Neural cell (in vitro differentiated cells): ENCODE measurements at regions not wholly inside any gene's neighbourhood (a gene's known extent, or its start where the extent isn't known, plus 50 kb on each side); places are given as distances from the start of the nearest gene placed in this dataset.

Source experiments
- H2AFZ ChIP-seq: fragments of 200-600, 300-800 bp; sonication (generic), shearing (Covaris generic); 2 replicates; pipeline ENCODE4 v1.6.0; 2014; ENCODE audit warnings: low read depth, mild to moderate bottlenecking, antibody characterized with exemption, low read length, moderate library complexity
- H3F3A ChIP-seq: fragments of 200-600 bp; shearing (Covaris generic); 2 replicates; pipeline ENCODE4 v1.6.1; 2016; ENCODE audit warnings: mild to moderate bottlenecking, moderate library complexity, mixed read lengths, antibody characterized with exemption, low read length; ENCODE audit not compliant: insufficient read depth, poor library complexity, severe bottlenecking
- H3K27ac ChIP-seq: fragments of 200-600, 300-800 bp; sonication (generic), shearing (Covaris generic); 2 replicates; pipeline ENCODE4 v1.5.1; 2014; ENCODE audit warnings: mild to moderate bottlenecking, low read length, moderate library complexity
- H3K27me3 ChIP-seq: fragments of 300-800, 200-600 bp; sonication (generic), shearing (Covaris generic); 2 replicates; pipeline ENCODE4 v1.6.0; 2014; ENCODE audit warnings: mild to moderate bottlenecking, low read depth, low read length, moderate library complexity; ENCODE audit not compliant: insufficient read depth
- H3K36me3 ChIP-seq: fragments of 300-800, 200-600 bp; sonication (generic), shearing (Covaris generic); 2 replicates; pipeline ENCODE4 v1.5.1; 2014; ENCODE audit warnings: mild to moderate bottlenecking, antibody characterized with exemption, low read length, moderate library complexity; ENCODE audit not compliant: insufficient read depth
- H3K4me2 ChIP-seq: fragments of 300-800, 200-600 bp; sonication (generic), shearing (Covaris generic); 2 replicates; pipeline ENCODE4 v1.6.0; 2014; ENCODE audit warnings: mild to moderate bottlenecking, low read length
- H3K4me3 ChIP-seq: fragments of 300-800, 200-600 bp; sonication (generic), shearing (Covaris generic); 2 replicates; pipeline ENCODE4 v1.5.1; 2014; ENCODE audit warnings: mild to moderate bottlenecking, low read length, moderate library complexity
- H3K79me2 ChIP-seq: fragments of 200-600 bp; shearing (Covaris generic); replicated peaks from 2 replicates; pipeline ENCODE4 v1.6.0; 2014; ENCODE audit warnings: mild to moderate bottlenecking, low read length, moderate library complexity; ENCODE audit not compliant: insufficient read depth
- H3K9ac ChIP-seq: fragments of 300-800, 200-600 bp; sonication (generic), shearing (Covaris generic); 2 replicates; pipeline ENCODE4 v1.6.1; 2016; ENCODE audit warnings: mild to moderate bottlenecking, low read length, mixed read lengths
- H3K9me2 ChIP-seq: fragments of 200-600 bp; shearing (Covaris generic); 2 replicates; pipeline ENCODE4 v1.6.1; 2016; ENCODE audit warnings: mild to moderate bottlenecking, low read length, mixed read lengths; ENCODE audit not compliant: insufficient read depth
- H3K9me3 ChIP-seq: fragments of 200-600, 300-800 bp; sonication (generic), shearing (Covaris generic); 2 replicates; pipeline ENCODE4 v1.6.1; 2016; ENCODE audit warnings: mild to moderate bottlenecking, mixed run types, low read length, moderate library complexity, mixed read lengths
- H4K20me1 ChIP-seq: fragments of 200-600 bp; shearing (Covaris generic); 2 replicates; pipeline ENCODE4 v1.6.1; 2016; ENCODE audit warnings: mild to moderate bottlenecking, mixed run types; ENCODE audit not compliant: insufficient read depth
- CTCF ChIP-seq: fragments of 450-650 bp; IDR thresholded peaks from 2 replicates; pipeline ENCODE4 v1.5.1; 2014; ENCODE audit warnings: antibody characterized with exemption, mild to moderate bottlenecking, moderate library complexity; ENCODE audit not compliant: poor library complexity, severe bottlenecking
- EP300 ChIP-seq: fragments of 450-650 bp; conservative IDR thresholded peaks from 2 replicates; pipeline ENCODE4 v1.6.1; 2014; ENCODE audit warnings: antibody characterized with exemption, mild to moderate bottlenecking, moderate library complexity; ENCODE audit not compliant: poor library complexity, severe bottlenecking
- EZH2 ChIP-seq: fragments of 200-600, 300-800 bp; shearing (Covaris generic), sonication (generic); IDR thresholded peaks from 2 replicates; pipeline ENCODE4 v1.6.1; 2014; ENCODE audit warnings: antibody characterized with exemption, low read length, borderline replicate concordance, mild to moderate bottlenecking; ENCODE audit not compliant: insufficient read depth, poor library complexity, severe bottlenecking
- MXI1 ChIP-seq: fragments of 450-650 bp; conservative IDR thresholded peaks from 2 replicates; pipeline ENCODE4 v1.6.1; 2014; ENCODE audit warnings: antibody characterized with exemption, mild to moderate bottlenecking; ENCODE audit not compliant: poor library complexity, severe bottlenecking
- POLR2AphosphoS5 ChIP-seq: IDR thresholded peaks from 2 replicates; pipeline ENCODE4 v1.6.1; 2012
- RAD21 ChIP-seq: fragments of 450-650 bp; conservative IDR thresholded peaks from 2 replicates; pipeline ENCODE4 v1.6.1; 2014; ENCODE audit warnings: antibody characterized with exemption, mild to moderate bottlenecking, moderate library complexity
- SMC3 ChIP-seq: fragments of 450-650 bp; conservative IDR thresholded peaks from 2 replicates; pipeline ENCODE4 v1.6.1; 2014; ENCODE audit warnings: antibody characterized with exemption, mild to moderate bottlenecking, moderate library complexity; ENCODE audit not compliant: poor library complexity
- TAF1 ChIP-seq: IDR thresholded peaks from 2 replicates; pipeline ENCODE4 v1.6.1; 2012; ENCODE audit warnings: low read depth
- TF ChIP-seq, protein P1 (sequence below): IDR thresholded peaks from 2 replicates; pipeline ENCODE4 v1.6.1; 2012; ENCODE audit warnings: borderline replicate concordance

- no peak overlapping the region for H3K4me3 ChIP-seq
- H3K9me3 ChIP-seq, result no peaks in the 10 kb centered on the region
- no peaks in the 10 kb centered on the region for H3K27me3 ChIP-seq
- H3K4me2 ChIP-seq, result no peak overlapping the region
- TF ChIP-seq TAF1 (no peak), EP300 (no peak), CTCF (no peak), SMC3 (no peak), RAD21 (no peak)
- TF ChIP-seq, protein P1, sequence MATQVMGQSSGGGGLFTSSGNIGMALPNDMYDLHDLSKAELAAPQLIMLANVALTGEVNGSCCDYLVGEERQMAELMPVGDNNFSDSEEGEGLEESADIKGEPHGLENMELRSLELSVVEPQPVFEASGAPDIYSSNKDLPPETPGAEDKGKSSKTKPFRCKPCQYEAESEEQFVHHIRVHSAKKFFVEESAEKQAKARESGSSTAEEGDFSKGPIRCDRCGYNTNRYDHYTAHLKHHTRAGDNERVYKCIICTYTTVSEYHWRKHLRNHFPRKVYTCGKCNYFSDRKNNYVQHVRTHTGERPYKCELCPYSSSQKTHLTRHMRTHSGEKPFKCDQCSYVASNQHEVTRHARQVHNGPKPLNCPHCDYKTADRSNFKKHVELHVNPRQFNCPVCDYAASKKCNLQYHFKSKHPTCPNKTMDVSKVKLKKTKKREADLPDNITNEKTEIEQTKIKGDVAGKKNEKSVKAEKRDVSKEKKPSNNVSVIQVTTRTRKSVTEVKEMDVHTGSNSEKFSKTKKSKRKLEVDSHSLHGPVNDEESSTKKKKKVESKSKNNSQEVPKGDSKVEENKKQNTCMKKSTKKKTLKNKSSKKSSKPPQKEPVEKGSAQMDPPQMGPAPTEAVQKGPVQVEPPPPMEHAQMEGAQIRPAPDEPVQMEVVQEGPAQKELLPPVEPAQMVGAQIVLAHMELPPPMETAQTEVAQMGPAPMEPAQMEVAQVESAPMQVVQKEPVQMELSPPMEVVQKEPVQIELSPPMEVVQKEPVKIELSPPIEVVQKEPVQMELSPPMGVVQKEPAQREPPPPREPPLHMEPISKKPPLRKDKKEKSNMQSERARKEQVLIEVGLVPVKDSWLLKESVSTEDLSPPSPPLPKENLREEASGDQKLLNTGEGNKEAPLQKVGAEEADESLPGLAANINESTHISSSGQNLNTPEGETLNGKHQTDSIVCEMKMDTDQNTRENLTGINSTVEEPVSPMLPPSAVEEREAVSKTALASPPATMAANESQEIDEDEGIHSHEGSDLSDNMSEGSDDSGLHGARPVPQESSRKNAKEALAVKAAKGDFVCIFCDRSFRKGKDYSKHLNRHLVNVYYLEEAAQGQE, result no peak
- no peak overlapping the region for H3K9ac ChIP-seq
- no peaks in the 10 kb centered on the region for H3K79me2 ChIP-seq
- no peaks in the 10 kb centered on the region for H3F3A ChIP-seq
- no peak overlapping the region for H2AFZ ChIP-seq
- no peaks in the 10 kb centered on the region for H3K36me3 ChIP-seq
- H3K9me2 ChIP-seq, result no peaks in the 10 kb centered on the region
- no peak overlapping the region for H3K27ac ChIP-seq
- H4K20me1 ChIP-seq, result no peaks in the 10 kb centered on the region
Observed at GRCh38 chr16:7992616-7993015, 597.7 kb downstream of the TMEM114 start.

DNA sequence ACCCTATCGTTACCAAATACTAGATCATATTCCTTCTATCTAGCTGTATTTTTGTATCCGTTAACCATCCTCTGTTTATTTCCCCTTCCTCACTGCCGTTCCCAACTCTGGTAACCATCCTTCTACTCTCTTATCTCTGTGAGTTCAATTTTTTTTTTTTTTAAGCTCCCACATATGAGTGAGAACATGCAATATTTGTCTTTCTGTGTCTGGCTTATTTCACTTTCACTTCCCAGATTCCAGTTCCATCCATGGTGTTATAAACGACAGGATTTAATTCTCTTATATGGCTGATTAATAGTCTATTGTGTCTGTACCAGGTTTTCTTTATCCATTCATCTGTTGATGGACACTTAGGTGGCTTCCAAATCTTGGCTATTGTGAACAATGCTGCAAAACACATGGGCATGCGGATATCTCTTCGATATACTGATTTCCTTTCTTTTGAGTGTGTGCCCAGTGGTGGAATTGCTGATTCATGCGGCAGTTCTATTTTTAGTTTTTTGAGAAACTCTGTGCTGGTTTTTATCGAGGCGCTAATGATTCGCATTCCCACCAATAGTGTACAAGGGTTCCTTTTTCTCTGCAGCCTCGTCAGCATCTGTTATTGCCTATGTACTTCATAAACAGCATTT, 599.6 kb downstream of the TMEM114 start:
- H3K4me2 ChIP-seq, result no peak overlapping the region
- no peaks in the 10 kb centered on the region for H3K36me3 ChIP-seq
- H3K27ac ChIP-seq, result no peak overlapping the region
- H2AFZ ChIP-seq, result no peak overlapping the region
- no peaks in the 10 kb centered on the region for H3K9me2 ChIP-seq
- H4K20me1 ChIP-seq, result no peaks in the 10 kb centered on the region
- no peaks in the 10 kb centered on the region for H3K9me3 ChIP-seq
- H3F3A ChIP-seq, result no peaks in the 10 kb centered on the region
- H3K79me2 ChIP-seq, result no peaks in the 10 kb centered on the region
- no peak overlapping the region for H3K9ac ChIP-seq
- H3K4me3 ChIP-seq, result no peak overlapping the region
- TF ChIP-seq EZH2 (no peak), TAF1 (no peak), SMC3 (no peak), POLR2AphosphoS5 (no peak), CTCF (no peak), MXI1 (no peak), EP300 (no peak)
- TF ChIP-seq, protein P1, result no peak
- no peaks in the 10 kb centered on the region for H3K27me3 ChIP-seq
